ENCODE measurements at regions not wholly inside any gene's neighbourhood (a gene's known extent, or its start where the extent isn't known, plus 50 kb on each side); places are given as distances from the start of the nearest gene placed in this dataset.

DNA sequence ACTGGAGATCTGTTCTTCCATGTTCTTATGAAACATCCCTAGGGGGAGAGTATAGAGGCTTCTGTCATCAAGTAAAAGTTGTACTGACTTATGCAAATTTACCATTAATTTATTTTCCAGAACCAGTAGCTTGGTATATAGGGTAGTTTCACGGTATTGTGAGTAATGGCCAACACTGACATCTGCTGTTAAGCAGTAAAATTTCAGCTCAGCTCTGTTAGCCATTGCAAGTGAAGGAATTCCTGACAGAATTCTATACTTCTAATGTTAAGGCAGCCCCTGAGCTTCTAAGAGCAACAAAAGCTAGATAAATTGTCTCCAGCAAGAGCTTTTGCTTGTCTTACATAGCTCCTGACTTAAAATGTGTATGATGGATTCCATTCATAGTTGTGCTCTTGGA, 613.5 kb upstream of the C16orf82 start:
- TF ChIP-seq, protein P1, sequence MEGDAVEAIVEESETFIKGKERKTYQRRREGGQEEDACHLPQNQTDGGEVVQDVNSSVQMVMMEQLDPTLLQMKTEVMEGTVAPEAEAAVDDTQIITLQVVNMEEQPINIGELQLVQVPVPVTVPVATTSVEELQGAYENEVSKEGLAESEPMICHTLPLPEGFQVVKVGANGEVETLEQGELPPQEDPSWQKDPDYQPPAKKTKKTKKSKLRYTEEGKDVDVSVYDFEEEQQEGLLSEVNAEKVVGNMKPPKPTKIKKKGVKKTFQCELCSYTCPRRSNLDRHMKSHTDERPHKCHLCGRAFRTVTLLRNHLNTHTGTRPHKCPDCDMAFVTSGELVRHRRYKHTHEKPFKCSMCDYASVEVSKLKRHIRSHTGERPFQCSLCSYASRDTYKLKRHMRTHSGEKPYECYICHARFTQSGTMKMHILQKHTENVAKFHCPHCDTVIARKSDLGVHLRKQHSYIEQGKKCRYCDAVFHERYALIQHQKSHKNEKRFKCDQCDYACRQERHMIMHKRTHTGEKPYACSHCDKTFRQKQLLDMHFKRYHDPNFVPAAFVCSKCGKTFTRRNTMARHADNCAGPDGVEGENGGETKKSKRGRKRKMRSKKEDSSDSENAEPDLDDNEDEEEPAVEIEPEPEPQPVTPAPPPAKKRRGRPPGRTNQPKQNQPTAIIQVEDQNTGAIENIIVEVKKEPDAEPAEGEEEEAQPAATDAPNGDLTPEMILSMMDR (IDR thresholded peaks at IDR 0.05; ENCODE audit: low read depth, low read length, poor library complexity, severe bottlenecking) = no peak
- no peak for TF ChIP-seq EZH2phosphoT487 (IDR thresholded peaks at IDR 0.05; ENCODE audit: borderline replicate concordance, low read length)
